PC-3 (cell line): ENCODE measurements at regions not wholly inside any gene's neighbourhood (a gene's known extent, or its start where the extent isn't known, plus 50 kb on each side); places are given as distances from the start of the nearest gene placed in this dataset.

Experiments used
- ATAC-seq: fragments of 200-7000 bp; cut with Tn5 transposase; 2 replicates; pipeline ENCODE4 v1.9.1; 2020; ENCODE audit warnings: mild to moderate bottlenecking, moderate library complexity
- BruUV-seq: library from RNA; stranded (reverse); fragments of 400-500 nt; replicated peaks from 2 replicates; lab custom pipeline; 2021; lab: Mats Ljungman, UMichigan
- CTCF ChIA-PET: fragments of 300-600 bp; sonication (Branson Sonifier 250); formaldehyde crosslinking; loops from one replicate; lab custom pipeline; 2022; ENCODE audit warnings: antibody characterized with exemption; lab: Charles Lee
- POLR2A ChIA-PET: fragments of 300-600 bp; sonication (Branson Sonifier 250); formaldehyde crosslinking; loops from one replicate; lab custom pipeline; 2022; ENCODE audit warnings: antibody characterized with exemption; ENCODE audit not compliant: unreplicated experiment; lab: Charles Lee
- DNase-seq: peaks from one replicate; pipeline ENCODE4 v3.0.0-alpha.2; 2015
- H2AFZ ChIP-seq: fragments of 300-600 bp; sonication (generic); 2 replicates; pipeline ENCODE4 v1.6.0; 2016; ENCODE audit warnings: antibody characterized with exemption, low read length
- H3F3A ChIP-seq: fragments of 300-600 bp; sonication (generic); one replicate; pipeline ENCODE4 v1.6.0; 2017; ENCODE audit warnings: antibody characterized with exemption, low read length, control low read depth, mild to moderate bottlenecking; ENCODE audit not compliant: unreplicated experiment
- H3K27ac ChIP-seq: fragments of 300-600 bp; sonication (generic); 2 replicates; pipeline ENCODE4 v1.5.1; 2016; ENCODE audit warnings: mild to moderate bottlenecking, low read length
- H3K27me3 ChIP-seq: fragments of 300-600 bp; sonication (generic); 2 replicates; pipeline ENCODE4 v1.6.1; 2016; ENCODE audit warnings: low read length, mixed read lengths
- H3K36me3 ChIP-seq: fragments of 300-600 bp; sonication (generic); 2 replicates; pipeline ENCODE4 v1.6.1; 2016; ENCODE audit warnings: low read depth, mixed run types, low read length, mixed read lengths
- H3K4me1 ChIP-seq: fragments of 300-600 bp; sonication (generic); 2 replicates; pipeline ENCODE4 v1.5.1; 2016; ENCODE audit warnings: low read length; ENCODE audit not compliant: insufficient read depth
- H3K4me2 ChIP-seq: fragments of 300-600 bp; sonication (generic); 2 replicates; pipeline ENCODE4 v1.6.0; 2016; ENCODE audit warnings: low read length
- H3K4me3 ChIP-seq: fragments of 300-600 bp; sonication (generic); 2 replicates; pipeline ENCODE4 v1.5.1; 2016; ENCODE audit warnings: mild to moderate bottlenecking, low read length, mixed read lengths
- H3K79me2 ChIP-seq: fragments of 300-600 bp; sonication (generic); 2 replicates; pipeline ENCODE4 v1.6.1; 2017; ENCODE audit warnings: low read length, mixed read lengths
- H3K9ac ChIP-seq: fragments of 300-600 bp; sonication (generic); 2 replicates; pipeline ENCODE4 v1.6.0; 2016; ENCODE audit warnings: mild to moderate bottlenecking, low read length
- H3K9me2 ChIP-seq: fragments of 300-600 bp; sonication (generic); replicated peaks from 2 replicates; pipeline ENCODE4 v1.6.1; 2016; ENCODE audit warnings: mixed run types, low read length, mixed read lengths
- H3K9me3 ChIP-seq: fragments of 300-600 bp; sonication (generic); 2 replicates; pipeline ENCODE4 v1.6.1; 2016; ENCODE audit warnings: low read length, mixed read lengths
- H4K20me1 ChIP-seq: fragments of 300-600 bp; sonication (generic); 2 replicates; pipeline ENCODE4 v1.6.1; 2016; ENCODE audit warnings: low read length, mixed read lengths
- EZH2 ChIP-seq: fragments of 300-600 bp; sonication (generic); IDR thresholded peaks from one replicate; pipeline ENCODE4 v1.6.1; 2017; ENCODE audit warnings: antibody characterized with exemption, mild to moderate bottlenecking, low read length; ENCODE audit not compliant: unreplicated experiment
- EZH2phosphoT487 ChIP-seq: fragments of 300-600 bp; sonication (generic); IDR thresholded peaks from 2 replicates; pipeline ENCODE4 v1.6.1; 2018; ENCODE audit warnings: mild to moderate bottlenecking, antibody characterized with exemption, low read length, borderline replicate concordance
- intact Hi-C: fragments of 100-400 bp; cut with micrococcal nuclease; formaldehyde crosslinking; loops from 2 replicates; pipeline ENCODE4 v1.9.0; 2023
- TF ChIP-seq, protein P1 (sequence below): fragments of 300-600 bp; sonication (generic); conservative IDR thresholded peaks from 2 replicates; pipeline ENCODE4 v1.5.1; 2017; ENCODE audit warnings: antibody characterized with exemption, low read depth, mild to moderate bottlenecking, low read length

DNA sequence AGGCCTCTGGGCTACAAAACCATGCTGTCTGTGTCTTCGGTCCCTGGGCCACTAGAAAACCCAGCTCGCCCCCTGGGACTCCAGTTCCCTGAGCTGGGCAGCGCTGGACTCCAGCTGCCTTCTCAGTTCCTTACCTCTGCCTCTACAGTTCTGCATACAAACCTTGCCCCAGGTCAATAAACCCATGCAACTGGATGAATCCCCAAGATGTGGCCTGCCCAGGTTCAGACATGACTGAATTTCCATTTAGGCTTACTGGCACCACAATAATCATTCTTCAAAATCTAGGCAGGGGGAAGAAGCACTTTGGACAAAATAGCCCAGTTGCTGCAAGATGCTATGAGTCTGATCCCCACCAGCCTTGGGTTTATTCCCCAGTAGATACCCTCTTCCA lies 159.5 kb downstream of the RRAGC start:
- no TSS peak for BruUV-seq
- intact Hi-C loops, result no loop called here
- no peaks in the 10 kb centered on the region for H3K4me1 ChIP-seq
- H3K79me2 ChIP-seq, result no peaks in the 10 kb centered on the region
- ChIA-PET POLR2A (no interaction called here), CTCF (no interaction called here)
- no peak for ATAC-seq
- no peaks in the 10 kb centered on the region for H3K9me3 ChIP-seq
- no peaks in the 10 kb centered on the region for H3K36me3 ChIP-seq
- DNase-seq, result no peak
- H3F3A ChIP-seq, result no peaks in the 10 kb centered on the region
- no peaks in the 10 kb centered on the region for H4K20me1 ChIP-seq
- H3K9ac ChIP-seq, result no peak overlapping the region
- H3K27me3 ChIP-seq, result peaks cover 33% of the 10 kb centered on the region
- TF ChIP-seq EZH2, result no peak
- TF ChIP-seq, protein P1, sequence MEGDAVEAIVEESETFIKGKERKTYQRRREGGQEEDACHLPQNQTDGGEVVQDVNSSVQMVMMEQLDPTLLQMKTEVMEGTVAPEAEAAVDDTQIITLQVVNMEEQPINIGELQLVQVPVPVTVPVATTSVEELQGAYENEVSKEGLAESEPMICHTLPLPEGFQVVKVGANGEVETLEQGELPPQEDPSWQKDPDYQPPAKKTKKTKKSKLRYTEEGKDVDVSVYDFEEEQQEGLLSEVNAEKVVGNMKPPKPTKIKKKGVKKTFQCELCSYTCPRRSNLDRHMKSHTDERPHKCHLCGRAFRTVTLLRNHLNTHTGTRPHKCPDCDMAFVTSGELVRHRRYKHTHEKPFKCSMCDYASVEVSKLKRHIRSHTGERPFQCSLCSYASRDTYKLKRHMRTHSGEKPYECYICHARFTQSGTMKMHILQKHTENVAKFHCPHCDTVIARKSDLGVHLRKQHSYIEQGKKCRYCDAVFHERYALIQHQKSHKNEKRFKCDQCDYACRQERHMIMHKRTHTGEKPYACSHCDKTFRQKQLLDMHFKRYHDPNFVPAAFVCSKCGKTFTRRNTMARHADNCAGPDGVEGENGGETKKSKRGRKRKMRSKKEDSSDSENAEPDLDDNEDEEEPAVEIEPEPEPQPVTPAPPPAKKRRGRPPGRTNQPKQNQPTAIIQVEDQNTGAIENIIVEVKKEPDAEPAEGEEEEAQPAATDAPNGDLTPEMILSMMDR, result no peak
- TF ChIP-seq EZH2phosphoT487, result no peak
- no peak overlapping the region for H2AFZ ChIP-seq
- no peak overlapping the region for H3K4me3 ChIP-seq
- H3K9me2 ChIP-seq, result no peaks in the 10 kb centered on the region
- H3K4me2 ChIP-seq, result no peak overlapping the region
- no peak overlapping the region for H3K27ac ChIP-seq

GRCh38 chr1:38699330-38700076 lies 160.1 kb downstream of the RRAGC start:
- no TSS peak for BruUV-seq

DNA sequence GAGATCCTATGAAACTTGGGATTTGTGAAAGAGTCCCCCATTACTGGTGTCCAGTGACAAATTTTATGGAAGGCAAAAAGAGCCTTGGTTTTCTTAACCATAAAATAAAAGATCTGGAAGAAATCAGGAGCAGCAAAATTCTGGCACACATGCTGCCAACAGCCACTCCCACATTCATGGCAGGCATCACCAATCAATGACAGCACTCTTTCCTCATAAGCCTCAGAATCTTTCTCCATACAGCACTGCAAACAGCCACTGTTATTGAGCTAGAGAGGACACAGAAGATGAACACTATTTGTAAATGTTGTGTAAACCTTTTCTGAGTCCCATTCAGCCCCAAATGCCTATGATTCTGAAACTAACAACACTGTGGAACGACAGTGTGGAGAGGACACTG lies 162.2 kb downstream of the RRAGC start:
- ChIA-PET POLR2A (no interaction called here), CTCF (no interaction called here)
- Histone ChIP-seq H3K4me1 (no peaks in the 10 kb centered on the region), H3K9me2 (no peaks in the 10 kb centered on the region), H3K36me3 (no peaks in the 10 kb centered on the region), H3K9me3 (no peaks in the 10 kb centered on the region), H3K9ac (no peak overlapping the region), H3K4me2 (no peak overlapping the region), H3K27ac (no peak overlapping the region), H4K20me1 (no peaks in the 10 kb centered on the region), H3F3A (no peaks in the 10 kb centered on the region), H3K27me3 (peaks cover 17% of the 10 kb centered on the region; the same call in 1 of the 2 replicates), H2AFZ (no peak overlapping the region), H3K4me3 (no peak overlapping the region), H3K79me2 (no peaks in the 10 kb centered on the region)
- DNase-seq, result no peak
- BruUV-seq, result no TSS peak
- intact Hi-C loops, result no loop called here
- TF ChIP-seq, protein P1, result no peak
- TF ChIP-seq EZH2phosphoT487, result no peak
- TF ChIP-seq EZH2, result no peak
- ATAC-seq, result no peak

More at GRCh38 chr1:38699330-38700076, 160.1 kb downstream of the RRAGC start:
- POLR2A ChIA-PET, result no interaction called here
- no peaks in the 10 kb centered on the region for H3K36me3 ChIP-seq
- peaks cover 28% of the 10 kb centered on the region for H3K27me3 ChIP-seq
- no peak overlapping the region for H3K9ac ChIP-seq
- CTCF ChIA-PET, result no interaction called here
- H3K9me3 ChIP-seq, result no peaks in the 10 kb centered on the region
- intact Hi-C loops, result no loop called here
- H3K9me2 ChIP-seq, result no peaks in the 10 kb centered on the region
- no peaks in the 10 kb centered on the region for H4K20me1 ChIP-seq
- H3K27ac ChIP-seq, result no peak overlapping the region
- ATAC-seq (no peak), DNase-seq (no peak)
- H3K79me2 ChIP-seq, result no peaks in the 10 kb centered on the region
- H3K4me3 ChIP-seq, result no peak overlapping the region
- H3F3A ChIP-seq, result no peaks in the 10 kb centered on the region
- no peak overlapping the region for H3K4me2 ChIP-seq
- no peaks in the 10 kb centered on the region for H3K4me1 ChIP-seq
- TF ChIP-seq EZH2phosphoT487, result no peak
- TF ChIP-seq EZH2, result no peak
- H2AFZ ChIP-seq, result no peak overlapping the region
